GM03348 (cell line): ENCODE measurements at regions not wholly inside any gene's neighbourhood (a gene's known extent, or its start where the extent isn't known, plus 50 kb on each side); places are given as distances from the start of the nearest gene placed in this dataset.
A peak's percentile ranks its signal among the peaks of the same experiment; 100 is the strongest.
"Not testable (repeated sequence)": the region's sequence is repeated elsewhere in the genome, so short reads cannot be mapped to it uniquely, and the experiment has no call there.

ENCODE experiments used
- DNase-seq: peaks from one replicate; pipeline ENCODE4 v3.0.0; 2012; ENCODE audit warnings: low spot score

- DNase-seq: peak; percentile 91
These were observed 132.3 kb upstream of the C11orf58 start for GRCh38 chr11:16605894-16606783.

GRCh38 chr11:16605389-16605893 lies 133.0 kb upstream of the C11orf58 start:
- DNase-seq: peak; percentile 36

- DNase-seq: peak; percentile 73
These were observed 133.6 kb upstream of the C11orf58 start for GRCh38 chr11:16604794-16605388.

GRCh38 chr11:16603890-16604793 lies 134.3 kb upstream of the C11orf58 start:
- no peak for DNase-seq

GRCh38 chr11:16603245-16603644 lies 135.2 kb upstream of the C11orf58 start:
- DNase-seq: no peak

GRCh38 chr11:16598906-16599305 lies 139.5 kb upstream of the C11orf58 start:
- DNase-seq: no peak

GRCh38 chr11:16598032-16598431 lies 140.4 kb upstream of the C11orf58 start:
- no peak for DNase-seq

- no peak for DNase-seq
These were observed 142.2 kb upstream of the C11orf58 start for GRCh38 chr11:16596231-16596630.

- no peak for DNase-seq
These were observed 147.3 kb upstream of the C11orf58 start for GRCh38 chr11:16591157-16591556.

GRCh38 chr11:16587670-16588069 lies 150.8 kb upstream of the C11orf58 start:
- DNase-seq: no peak

- DNase-seq: no peak
These were observed 153.9 kb upstream of the C11orf58 start for GRCh38 chr11:16584569-16584968.

GRCh38 chr11:16581078-16581477 lies 157.4 kb upstream of the C11orf58 start:
- not testable (repeated sequence) for DNase-seq

- no peak for DNase-seq
These were observed 161.0 kb upstream of the C11orf58 start for GRCh38 chr11:16577490-16577889.

GRCh38 chr11:16574889-16575288 lies 163.6 kb upstream of the C11orf58 start:
- DNase-seq: not testable (repeated sequence)

GRCh38 chr11:16572945-16573344 lies 165.5 kb upstream of the C11orf58 start:
- DNase-seq: no peak

GRCh38 chr11:16561150-16561549 lies 177.3 kb upstream of the C11orf58 start:
- DNase-seq: no peak

GRCh38 chr11:16558494-16558893 lies 180.0 kb upstream of the C11orf58 start:
- no peak for DNase-seq

GRCh38 chr11:16555956-16556355 lies 182.5 kb upstream of the C11orf58 start:
- no peak for DNase-seq

- DNase-seq: no peak
These were observed 184.1 kb upstream of the C11orf58 start for GRCh38 chr11:16554361-16554760.

- no peak for DNase-seq
These were observed 190.6 kb upstream of the C11orf58 start for GRCh38 chr11:16547879-16548278.

GRCh38 chr11:16543642-16544041 lies 187.3 kb upstream of the SOX6 start:
- DNase-seq: no peak

- DNase-seq: no peak
These were observed 186.0 kb upstream of the SOX6 start for GRCh38 chr11:16542353-16542752.
